ENCODE measurements at regions not wholly inside any gene's neighbourhood (a gene's known extent, or its start where the extent isn't known, plus 50 kb on each side); places are given as distances from the start of the nearest gene placed in this dataset.

GRCh38 chr15:59945036-59945435 lies 59.1 kb upstream of the FOXB1 start:
- TF ChIP-seq CTCF (IDR thresholded peaks at IDR 0.05; ENCODE audit: low read depth, low read length, missing control alignments), result no peak
- H3K27ac ChIP-seq, result no peak overlapping the region
- H3K36me3 ChIP-seq (replicated peaks), result no peaks in the 10 kb centered on the region
- DNase-seq, result no peak
- in situ Hi-C loops (cut with HindIII; ENCODE audit: low pct_ligation_motif_present, low sequenced_read_pairs), result no loop called here
- no peak overlapping the region for H3K4me3 ChIP-seq (ENCODE audit: low read depth, low read length)
- H3K27me3 ChIP-seq (replicated peaks), result no peaks in the 10 kb centered on the region

GRCh38 chr15:59941612-59942011 lies 62.5 kb upstream of the FOXB1 start:
- TF ChIP-seq CTCF (IDR thresholded peaks at IDR 0.05; ENCODE audit: low read depth, low read length, missing control alignments), result no peak
- Histone ChIP-seq H3K27me3 (replicated peaks) (no peaks in the 10 kb centered on the region), H3K36me3 (replicated peaks) (no peaks in the 10 kb centered on the region), H3K4me3 (ENCODE audit: low read depth, low read length) (no peak overlapping the region), H3K27ac (no peak overlapping the region)
- in situ Hi-C loops (cut with HindIII; ENCODE audit: low pct_ligation_motif_present, low sequenced_read_pairs), result no loop called here
- no peak for DNase-seq

GRCh38 chr15:59940928-59941327 lies 63.2 kb upstream of the FOXB1 start:
- Histone ChIP-seq H3K36me3 (replicated peaks) (no peaks in the 10 kb centered on the region), H3K4me3 (ENCODE audit: low read depth, low read length) (no peak overlapping the region), H3K27ac (no peak overlapping the region), H3K27me3 (replicated peaks) (no peaks in the 10 kb centered on the region)
- no peak for TF ChIP-seq CTCF (IDR thresholded peaks at IDR 0.05; ENCODE audit: low read depth, low read length, missing control alignments)
- no peak for DNase-seq
- in situ Hi-C loops (cut with HindIII; ENCODE audit: low pct_ligation_motif_present, low sequenced_read_pairs), result no loop called here

- no peaks in the 10 kb centered on the region for H3K27me3 ChIP-seq (replicated peaks)
- no peaks in the 10 kb centered on the region for H3K36me3 ChIP-seq (replicated peaks)
- H3K27ac ChIP-seq, result no peak overlapping the region
- H3K4me3 ChIP-seq (ENCODE audit: low read depth, low read length), result no peak overlapping the region
- no peak for TF ChIP-seq CTCF (IDR thresholded peaks at IDR 0.05; ENCODE audit: low read depth, low read length, missing control alignments)
- in situ Hi-C loops (cut with HindIII; ENCODE audit: low pct_ligation_motif_present, low sequenced_read_pairs), result no loop called here
- no peak for DNase-seq
Measured at GRCh38 chr15:59940456-59940855, 63.7 kb upstream of the FOXB1 start.

GRCh38 chr15:59936741-59937140 lies 67.4 kb upstream of the FOXB1 start:
- Histone ChIP-seq H3K27me3 (replicated peaks) (no peaks in the 10 kb centered on the region), H3K27ac (no peak overlapping the region), H3K4me3 (ENCODE audit: low read depth, low read length) (no peak overlapping the region), H3K36me3 (replicated peaks) (no peaks in the 10 kb centered on the region)
- no peak for DNase-seq
- no peak for TF ChIP-seq CTCF (IDR thresholded peaks at IDR 0.05; ENCODE audit: low read depth, low read length, missing control alignments)
- in situ Hi-C loops (cut with HindIII; ENCODE audit: low pct_ligation_motif_present, low sequenced_read_pairs), result no loop called here

- in situ Hi-C loops (cut with HindIII; ENCODE audit: low pct_ligation_motif_present, low sequenced_read_pairs), result no loop called here
- DNase-seq, result no peak
- Histone ChIP-seq H3K36me3 (replicated peaks) (no peaks in the 10 kb centered on the region), H3K27me3 (replicated peaks) (no peaks in the 10 kb centered on the region), H3K27ac (no peak overlapping the region), H3K4me3 (ENCODE audit: low read depth, low read length) (no peak overlapping the region)
- no peak for TF ChIP-seq CTCF (IDR thresholded peaks at IDR 0.05; ENCODE audit: low read depth, low read length, missing control alignments)
Measured at GRCh38 chr15:59933607-59934006, 70.5 kb upstream of the FOXB1 start.
